Panc1 (cell line): ENCODE measurements at regions not wholly inside any gene's neighbourhood (a gene's known extent, or its start where the extent isn't known, plus 50 kb on each side); places are given as distances from the start of the nearest gene placed in this dataset.

Source experiments
- ATAC-seq: fragments of 200-7000 bp; cut with Tn5 transposase; 2 replicates; pipeline ENCODE4 v1.9.1; 2020; ENCODE audit warnings: mild to moderate bottlenecking, moderate library complexity
- BruUV-seq: library from RNA; stranded (reverse); fragments of 400-500 nt; replicated peaks from 2 replicates; lab custom pipeline; 2021; lab: Mats Ljungman, UMichigan
- CTCF ChIA-PET: fragments of 300-600 bp; sonication (Branson Sonifier 250); formaldehyde crosslinking; loops from one replicate; lab custom pipeline; 2022; ENCODE audit warnings: antibody characterized with exemption; lab: Charles Lee
- POLR2A ChIA-PET: fragments of 300-600 bp; sonication (Branson Sonifier 250); formaldehyde crosslinking; loops from one replicate; lab custom pipeline; 2022; ENCODE audit warnings: antibody characterized with exemption; lab: Charles Lee
- DNase-seq: peaks from one replicate; pipeline ENCODE4 v3.0.0-alpha.2; 2010; ENCODE audit warnings: low read depth, low spot score
- H3K27ac ChIP-seq: 2 replicates; pipeline ENCODE4 v1.5.1; 2011; ENCODE audit warnings: mild to moderate bottlenecking, low read length, inconsistent platforms
- H3K27me3 ChIP-seq: fragments of 200-500 bp; sonication (Bioruptor generic); 2 replicates; pipeline ENCODE4 v1.6.0; 2014; ENCODE audit warnings: low read length, inconsistent platforms; ENCODE audit not compliant: control insufficient read depth, insufficient read depth
- H3K36me3 ChIP-seq: fragments of 200-500 bp; sonication (Bioruptor generic); 2 replicates; pipeline ENCODE4 v1.5.1; 2014; ENCODE audit warnings: inconsistent platforms, mild to moderate bottlenecking, low read length, moderate library complexity; ENCODE audit not compliant: control insufficient read depth, insufficient read depth
- H3K4me1 ChIP-seq: 2 replicates; pipeline ENCODE4 v1.5.1; 2011; ENCODE audit warnings: inconsistent platforms, mild to moderate bottlenecking, low read length, moderate library complexity; ENCODE audit not compliant: control insufficient read depth, insufficient read depth
- H3K4me3 ChIP-seq, 2 experiments: 2 replicates each; pipeline ENCODE4 v1.5.1; 2011 to 2012; ENCODE audit warnings: low read depth in 2 of 2, low read length in 2 of 2, mild to moderate bottlenecking in 2 of 2, inconsistent platforms in 1 of 2, moderate library complexity in 1 of 2
- H3K9me3 ChIP-seq: fragments of 200-500 bp; sonication (Bioruptor generic); 2 replicates; pipeline ENCODE4 v1.5.1; 2014; ENCODE audit warnings: low read depth, mild to moderate bottlenecking, inconsistent platforms, low read length, moderate library complexity; ENCODE audit not compliant: control insufficient read depth, insufficient read depth
- POLR2AphosphoS5 ChIP-seq: IDR thresholded peaks from 2 replicates; pipeline ENCODE4 v1.6.1; 2012; ENCODE audit warnings: mild to moderate bottlenecking, low read depth, low read length, moderate library complexity
- SIN3A ChIP-seq: IDR thresholded peaks from 2 replicates; pipeline ENCODE4 v1.6.1; 2012; ENCODE audit warnings: low read depth, mild to moderate bottlenecking, low read length, moderate library complexity, borderline replicate concordance; ENCODE audit not compliant: insufficient read depth
- TCF7L2 ChIP-seq: IDR thresholded peaks from 2 replicates; pipeline ENCODE4 v1.6.1; 2011; ENCODE audit warnings: mild to moderate bottlenecking, low read depth, low read length, inconsistent platforms
- in situ Hi-C: cut with HindIII; loops from 2 replicates; pipeline ENCODE4 v1.10.0; 2016; ENCODE audit warnings: low sequenced_read_pairs, low pct_unique_long_range_greater_than_20kb
- intact Hi-C: fragments of 100-400 bp; cut with micrococcal nuclease; formaldehyde crosslinking; loops from one replicate; pipeline ENCODE4 v1.10.0; 2022; ENCODE audit not compliant: unreplicated experiment
- TF ChIP-seq, protein P1 (sequence below): fragments of 450-650 bp; IDR thresholded peaks from 2 replicates; pipeline ENCODE4 v1.5.1; 2017; ENCODE audit warnings: mild to moderate bottlenecking
- TF ChIP-seq, protein P2 (sequence below), 2 experiments: IDR thresholded peaks; 2 replicates each; pipeline ENCODE4 v1.6.1; 2011 to 2012; ENCODE audit warnings: low read depth in 2 of 2, control low read depth in 1 of 2, low read length in 1 of 2, mild to moderate bottlenecking in 1 of 2, moderate library complexity in 1 of 2; ENCODE audit not compliant: insufficient read depth in 1 of 2

DNA sequence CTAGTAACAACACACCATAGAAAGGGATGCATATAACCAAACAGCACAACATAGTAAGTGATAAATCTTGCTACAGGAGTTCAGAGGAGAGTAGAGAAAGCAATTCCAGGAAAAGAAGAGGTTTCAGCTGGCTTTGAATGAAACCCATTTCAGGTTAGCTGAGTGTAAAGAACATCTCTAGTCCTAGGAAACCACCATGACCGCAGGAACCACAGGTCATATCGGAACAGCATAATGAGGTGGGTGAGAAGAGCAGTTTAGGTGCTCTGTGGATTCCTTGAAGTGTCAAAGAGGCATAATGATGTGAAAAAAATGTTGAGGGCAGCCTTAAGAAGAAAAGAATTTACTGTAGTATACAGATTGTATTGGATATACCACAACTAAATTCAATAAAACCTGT, 507.5 kb downstream of the MTRR start:
- H3K36me3 ChIP-seq, result no peaks in the 10 kb centered on the region
- in situ Hi-C loops, result no loop called here
- no peak overlapping the region for H3K4me3 ChIP-seq
- H3K4me1 ChIP-seq, result no peaks in the 10 kb centered on the region
- H3K9me3 ChIP-seq, result no peaks in the 10 kb centered on the region
- CTCF ChIA-PET, result no interaction called here
- DNase-seq, result no peak
- no peak overlapping the region for H3K27ac ChIP-seq
- TF ChIP-seq, protein P1, sequence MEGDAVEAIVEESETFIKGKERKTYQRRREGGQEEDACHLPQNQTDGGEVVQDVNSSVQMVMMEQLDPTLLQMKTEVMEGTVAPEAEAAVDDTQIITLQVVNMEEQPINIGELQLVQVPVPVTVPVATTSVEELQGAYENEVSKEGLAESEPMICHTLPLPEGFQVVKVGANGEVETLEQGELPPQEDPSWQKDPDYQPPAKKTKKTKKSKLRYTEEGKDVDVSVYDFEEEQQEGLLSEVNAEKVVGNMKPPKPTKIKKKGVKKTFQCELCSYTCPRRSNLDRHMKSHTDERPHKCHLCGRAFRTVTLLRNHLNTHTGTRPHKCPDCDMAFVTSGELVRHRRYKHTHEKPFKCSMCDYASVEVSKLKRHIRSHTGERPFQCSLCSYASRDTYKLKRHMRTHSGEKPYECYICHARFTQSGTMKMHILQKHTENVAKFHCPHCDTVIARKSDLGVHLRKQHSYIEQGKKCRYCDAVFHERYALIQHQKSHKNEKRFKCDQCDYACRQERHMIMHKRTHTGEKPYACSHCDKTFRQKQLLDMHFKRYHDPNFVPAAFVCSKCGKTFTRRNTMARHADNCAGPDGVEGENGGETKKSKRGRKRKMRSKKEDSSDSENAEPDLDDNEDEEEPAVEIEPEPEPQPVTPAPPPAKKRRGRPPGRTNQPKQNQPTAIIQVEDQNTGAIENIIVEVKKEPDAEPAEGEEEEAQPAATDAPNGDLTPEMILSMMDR, result no peak
- no peak for TF ChIP-seq POLR2AphosphoS5
- TF ChIP-seq TCF7L2, result no peak
- TF ChIP-seq SIN3A, result no peak
- TF ChIP-seq, protein P2, sequence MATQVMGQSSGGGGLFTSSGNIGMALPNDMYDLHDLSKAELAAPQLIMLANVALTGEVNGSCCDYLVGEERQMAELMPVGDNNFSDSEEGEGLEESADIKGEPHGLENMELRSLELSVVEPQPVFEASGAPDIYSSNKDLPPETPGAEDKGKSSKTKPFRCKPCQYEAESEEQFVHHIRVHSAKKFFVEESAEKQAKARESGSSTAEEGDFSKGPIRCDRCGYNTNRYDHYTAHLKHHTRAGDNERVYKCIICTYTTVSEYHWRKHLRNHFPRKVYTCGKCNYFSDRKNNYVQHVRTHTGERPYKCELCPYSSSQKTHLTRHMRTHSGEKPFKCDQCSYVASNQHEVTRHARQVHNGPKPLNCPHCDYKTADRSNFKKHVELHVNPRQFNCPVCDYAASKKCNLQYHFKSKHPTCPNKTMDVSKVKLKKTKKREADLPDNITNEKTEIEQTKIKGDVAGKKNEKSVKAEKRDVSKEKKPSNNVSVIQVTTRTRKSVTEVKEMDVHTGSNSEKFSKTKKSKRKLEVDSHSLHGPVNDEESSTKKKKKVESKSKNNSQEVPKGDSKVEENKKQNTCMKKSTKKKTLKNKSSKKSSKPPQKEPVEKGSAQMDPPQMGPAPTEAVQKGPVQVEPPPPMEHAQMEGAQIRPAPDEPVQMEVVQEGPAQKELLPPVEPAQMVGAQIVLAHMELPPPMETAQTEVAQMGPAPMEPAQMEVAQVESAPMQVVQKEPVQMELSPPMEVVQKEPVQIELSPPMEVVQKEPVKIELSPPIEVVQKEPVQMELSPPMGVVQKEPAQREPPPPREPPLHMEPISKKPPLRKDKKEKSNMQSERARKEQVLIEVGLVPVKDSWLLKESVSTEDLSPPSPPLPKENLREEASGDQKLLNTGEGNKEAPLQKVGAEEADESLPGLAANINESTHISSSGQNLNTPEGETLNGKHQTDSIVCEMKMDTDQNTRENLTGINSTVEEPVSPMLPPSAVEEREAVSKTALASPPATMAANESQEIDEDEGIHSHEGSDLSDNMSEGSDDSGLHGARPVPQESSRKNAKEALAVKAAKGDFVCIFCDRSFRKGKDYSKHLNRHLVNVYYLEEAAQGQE (IDR thresholded peaks at IDR 0.05; ENCODE audit: insufficient read depth in 1 of 2, low read depth in 2 of 2, low read length in 1 of 2), result no peak
- no peak for ATAC-seq
- intact Hi-C loops, result no loop called here
- POLR2A ChIA-PET, result no interaction called here
- BruUV-seq, result no TSS peak
- no peaks in the 10 kb centered on the region for H3K27me3 ChIP-seq

DNA sequence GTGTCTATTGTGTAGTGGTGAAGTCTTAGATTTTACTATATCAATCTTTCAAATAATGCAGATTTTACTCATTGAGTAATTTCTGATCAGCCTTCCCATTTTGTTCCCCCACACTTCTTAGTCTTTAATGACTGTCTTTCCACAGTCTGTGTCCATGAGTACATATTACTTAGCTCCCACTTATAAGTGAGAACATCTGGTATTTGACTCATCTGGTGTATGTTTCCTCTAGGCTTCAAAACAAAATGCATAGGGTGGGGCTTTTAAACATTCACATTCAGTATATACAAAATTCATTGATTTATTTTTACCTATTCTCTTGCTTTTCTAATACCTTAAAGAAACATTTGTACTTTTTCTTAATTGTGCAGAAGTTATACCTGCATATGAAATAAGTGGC, 513.0 kb downstream of the MTRR start:
- POLR2A ChIA-PET, result no interaction called here
- intact Hi-C loops (no loop called here), in situ Hi-C loops (no loop called here)
- CTCF ChIA-PET, result no interaction called here
- BruUV-seq, result no TSS peak
- Histone ChIP-seq H3K9me3 (no peaks in the 10 kb centered on the region), H3K36me3 (no peaks in the 10 kb centered on the region), H3K4me1 (no peaks in the 10 kb centered on the region), H3K27ac (no peak overlapping the region), H3K27me3 (no peaks in the 10 kb centered on the region), H3K4me3 (no peak overlapping the region)
- ATAC-seq (no peak), DNase-seq (no peak)
- no peak for TF ChIP-seq TCF7L2
- TF ChIP-seq POLR2AphosphoS5, result no peak
- TF ChIP-seq, protein P1, result no peak
- TF ChIP-seq, protein P2 (IDR thresholded peaks at IDR 0.05; ENCODE audit: insufficient read depth in 1 of 2, low read depth in 2 of 2, low read length in 1 of 2), result no peak
- no peak for TF ChIP-seq SIN3A
